OCI-LY1 (cell line): ENCODE measurements at regions not wholly inside any gene's neighbourhood (a gene's known extent, or its start where the extent isn't known, plus 50 kb on each side); places are given as distances from the start of the nearest gene placed in this dataset.

Experiments
- CTCF ChIP-seq: fragments of 200-600 bp; sonication (generic), shearing (Covaris generic); IDR thresholded peaks from 2 replicates; pipeline ENCODE4 v1.5.1; 2017; ENCODE audit warnings: mild to moderate bottlenecking, antibody characterized with exemption, low read length, moderate library complexity, mixed read lengths
- EZH2 ChIP-seq: fragments of 200-600 bp; sonication (generic), shearing (Covaris generic); IDR thresholded peaks from 2 replicates; pipeline ENCODE4 v1.8.0; 2017; ENCODE audit warnings: borderline replicate concordance, mixed run types, mild to moderate bottlenecking, antibody characterized with exemption, low read length, moderate library complexity, mixed read lengths

GRCh38 chr10:57943701-57944100 is 324.0 kb downstream of the IPMK start:
- TF ChIP-seq EZH2 (no peak), CTCF (no peak)
